ENCODE measurements at regions not wholly inside any gene's neighbourhood (a gene's known extent, or its start where the extent isn't known, plus 50 kb on each side); places are given as distances from the start of the nearest gene placed in this dataset.
A peak's percentile ranks its signal among the peaks of the same experiment; 100 is the strongest.

- 0 out of 2 replicates have a peak, but pooled peaks have one; percentile 20 for TF ChIP-seq CTCF (tag by site-specific recombination; IDR thresholded peaks at IDR 0.05)
- no peak for TF ChIP-seq PATZ1 (tag by site-specific recombination; IDR thresholded peaks at IDR 0.05)
- TF ChIP-seq ZNF76 (tag by site-specific recombination; IDR thresholded peaks at IDR 0.05; ENCODE audit: borderline replicate concordance, low read depth), result no peak
- no peak for TF ChIP-seq ZNF221 (tag by site-specific recombination; IDR thresholded peaks at IDR 0.05; ENCODE audit: borderline replicate concordance)
- no peak for TF ChIP-seq RBAK (tag by site-specific recombination; IDR thresholded peaks at IDR 0.05)
- TF ChIP-seq ZNF449 (tag by site-specific recombination; IDR thresholded peaks at IDR 0.05), result no peak
- TF ChIP-seq ATF2 (tag by site-specific recombination; IDR thresholded peaks at IDR 0.05; ENCODE audit: low read depth), result no peak
- TF ChIP-seq ZNF146 (tag by site-specific recombination; IDR thresholded peaks at IDR 0.05), result no peak
- no peak for TF ChIP-seq ZNF239 (tag by site-specific recombination; IDR thresholded peaks at IDR 0.05)
Measured at GRCh38 chr3:140863580-140864009, 78.0 kb upstream of the SLC25A36 start.

All from HEK293 (cell line).